WTC11 (cell line): ENCODE measurements at regions not wholly inside any gene's neighbourhood (a gene's known extent, or its start where the extent isn't known, plus 50 kb on each side); places are given as distances from the start of the nearest gene placed in this dataset.
"Not testable (repeated sequence)": the region's sequence is repeated elsewhere in the genome, so short reads cannot be mapped to it uniquely, and the experiment has no call there.

Source experiments
- ETV6 ChIP-seq: sonication (generic); formaldehyde crosslinking; IDR thresholded peaks from 2 replicates; pipeline ENCODE4 v1.8.1; 2022; ENCODE audit warnings: mild to moderate bottlenecking, missing genetic modification reagents
- HMGXB4 ChIP-seq: sonication (generic); formaldehyde crosslinking; IDR thresholded peaks from 2 replicates; pipeline ENCODE4 v1.8.1; 2023; ENCODE audit warnings: mild to moderate bottlenecking, moderate library complexity, missing genetic modification reagents
- JAZF1 ChIP-seq: fragments of 250-450 bp; sonication (Bioruptor Pico); IDR thresholded peaks from 2 replicates; pipeline ENCODE4 v1.9.0; 2021; ENCODE audit warnings: moderate library complexity, mild to moderate bottlenecking, inconsistent platforms
- NR3C1 ChIP-seq: sonication (generic); formaldehyde crosslinking; conservative IDR thresholded peaks from 2 replicates; pipeline ENCODE4 v1.8.1; 2023; ENCODE audit warnings: low read depth, mild to moderate bottlenecking, missing genetic modification reagents
- PRDM15 ChIP-seq: sonication (generic); formaldehyde crosslinking; IDR thresholded peaks from 2 replicates; pipeline ENCODE4 v1.8.0; 2022; ENCODE audit warnings: missing genetic modification reagents
- SMAD3 ChIP-seq: sonication (generic); formaldehyde crosslinking; IDR thresholded peaks from 2 replicates; pipeline ENCODE4 v1.8.0; 2022; ENCODE audit warnings: missing genetic modification reagents, mild to moderate bottlenecking, borderline replicate concordance
- TF ChIP-seq, protein P1 (sequence below): fragments of 200-600 bp; IDR thresholded peaks from 2 replicates; pipeline ENCODE4 v1.8.0; 2022; ENCODE audit warnings: antibody characterized with exemption
- TF ChIP-seq, protein P2 (sequence below): sonication (generic); formaldehyde crosslinking; IDR thresholded peaks from 2 replicates; pipeline ENCODE4 v1.8.1; 2023; ENCODE audit warnings: mild to moderate bottlenecking, missing genetic modification reagents, moderate library complexity

- not testable (repeated sequence) for TF ChIP-seq SMAD3; PRDM15 (CRISPR knock-in tag); ETV6 (CRISPR knock-in tag); JAZF1; HMGXB4; NR3C1
- TF ChIP-seq, protein P1, sequence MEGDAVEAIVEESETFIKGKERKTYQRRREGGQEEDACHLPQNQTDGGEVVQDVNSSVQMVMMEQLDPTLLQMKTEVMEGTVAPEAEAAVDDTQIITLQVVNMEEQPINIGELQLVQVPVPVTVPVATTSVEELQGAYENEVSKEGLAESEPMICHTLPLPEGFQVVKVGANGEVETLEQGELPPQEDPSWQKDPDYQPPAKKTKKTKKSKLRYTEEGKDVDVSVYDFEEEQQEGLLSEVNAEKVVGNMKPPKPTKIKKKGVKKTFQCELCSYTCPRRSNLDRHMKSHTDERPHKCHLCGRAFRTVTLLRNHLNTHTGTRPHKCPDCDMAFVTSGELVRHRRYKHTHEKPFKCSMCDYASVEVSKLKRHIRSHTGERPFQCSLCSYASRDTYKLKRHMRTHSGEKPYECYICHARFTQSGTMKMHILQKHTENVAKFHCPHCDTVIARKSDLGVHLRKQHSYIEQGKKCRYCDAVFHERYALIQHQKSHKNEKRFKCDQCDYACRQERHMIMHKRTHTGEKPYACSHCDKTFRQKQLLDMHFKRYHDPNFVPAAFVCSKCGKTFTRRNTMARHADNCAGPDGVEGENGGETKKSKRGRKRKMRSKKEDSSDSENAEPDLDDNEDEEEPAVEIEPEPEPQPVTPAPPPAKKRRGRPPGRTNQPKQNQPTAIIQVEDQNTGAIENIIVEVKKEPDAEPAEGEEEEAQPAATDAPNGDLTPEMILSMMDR = not testable (repeated sequence)
- TF ChIP-seq, protein P2, sequence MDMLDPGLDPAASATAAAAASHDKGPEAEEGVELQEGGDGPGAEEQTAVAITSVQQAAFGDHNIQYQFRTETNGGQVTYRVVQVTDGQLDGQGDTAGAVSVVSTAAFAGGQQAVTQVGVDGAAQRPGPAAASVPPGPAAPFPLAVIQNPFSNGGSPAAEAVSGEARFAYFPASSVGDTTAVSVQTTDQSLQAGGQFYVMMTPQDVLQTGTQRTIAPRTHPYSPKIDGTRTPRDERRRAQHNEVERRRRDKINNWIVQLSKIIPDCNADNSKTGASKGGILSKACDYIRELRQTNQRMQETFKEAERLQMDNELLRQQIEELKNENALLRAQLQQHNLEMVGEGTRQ = not testable (repeated sequence)
These were observed 331.5 kb downstream of the ADGRD1 start for GRCh38 chr12:131284954-131285904.
